Endodermal cell (in vitro differentiated cells): ENCODE measurements at regions not wholly inside any gene's neighbourhood (a gene's known extent, or its start where the extent isn't known, plus 50 kb on each side); places are given as distances from the start of the nearest gene placed in this dataset.

ENCODE experiments used
- DNase-seq: peaks from one replicate; pipeline ENCODE4 v3.0.0-alpha.2; 2017
- H3K27ac ChIP-seq: 2 replicates; pipeline ENCODE4 v1.5.1; 2013; ENCODE audit warnings: mild to moderate bottlenecking, low read depth, low read length, moderate library complexity
- H3K27me3 ChIP-seq: 2 replicates; pipeline ENCODE4 v1.6.1; 2013; ENCODE audit warnings: mild to moderate bottlenecking, low read length, moderate library complexity; ENCODE audit not compliant: insufficient read depth, control insufficient read depth, poor library complexity, severe bottlenecking
- H3K36me3 ChIP-seq: 2 replicates; pipeline ENCODE4 v1.7.0; 2013; ENCODE audit warnings: mild to moderate bottlenecking, low read length, moderate library complexity; ENCODE audit not compliant: control insufficient read depth, insufficient read depth
- H3K4me1 ChIP-seq: one replicate; pipeline ENCODE4 v1.7.0; 2013; ENCODE audit warnings: low read length; ENCODE audit not compliant: control insufficient read depth, insufficient read depth
- H3K4me3 ChIP-seq: 2 replicates; pipeline ENCODE4 v1.5.1; 2013; ENCODE audit warnings: mild to moderate bottlenecking, low read length, moderate library complexity
- H3K9ac ChIP-seq: 2 replicates; pipeline ENCODE4 v1.6.1; 2013; ENCODE audit warnings: mild to moderate bottlenecking, low read length, moderate library complexity; ENCODE audit not compliant: poor library complexity, severe bottlenecking; ENCODE audit errors: extremely low read depth
- H3K9me3 ChIP-seq: 2 replicates; pipeline ENCODE4 v1.6.1; 2013; ENCODE audit warnings: mild to moderate bottlenecking, low read length, moderate library complexity; ENCODE audit not compliant: control insufficient read depth
- H3K27ac Mint-ChIP-seq: 2 replicates; pipeline ENCODE4 v1.8.0; 2020; ENCODE audit warnings: mixed read lengths
- H3K27me3 Mint-ChIP-seq: 2 replicates; pipeline ENCODE4 v1.8.0; 2021; ENCODE audit warnings: mild to moderate bottlenecking, mixed read lengths; ENCODE audit not compliant: insufficient read depth
- H3K36me3 Mint-ChIP-seq: 2 replicates; pipeline ENCODE4 v1.8.0; 2020; ENCODE audit warnings: low read depth, mixed read lengths
- H3K4me1 Mint-ChIP-seq: 2 replicates; pipeline ENCODE4 v1.8.0; 2020; ENCODE audit warnings: mixed read lengths
- H3K4me3 Mint-ChIP-seq: 2 replicates; pipeline ENCODE4 v1.8.0; 2020; ENCODE audit warnings: mild to moderate bottlenecking, moderate library complexity, mixed read lengths
- H3K9me3 Mint-ChIP-seq: 2 replicates; pipeline ENCODE4 v1.8.0; 2020; ENCODE audit warnings: mild to moderate bottlenecking, mixed read lengths
- WGBS, 2 experiments: methylation state at CpG; one replicate each; pipeline versions ENCODE4 v1.1.5 to v1.1.7; 2013; ENCODE audit warnings: missing lambda C conversion rate in 2 of 2, mixed read lengths in 1 of 2; ENCODE audit not compliant: insufficient coverage in 1 of 2, insufficient read length in 1 of 2; 5-methylcytosine and 5-hydroxymethylcytosine counted together
- TF ChIP-seq, protein P1 (sequence below): fragments of 200-600 bp; sonication (generic); conservative IDR thresholded peaks from 2 replicates; pipeline ENCODE4 v1.5.0; 2021; ENCODE audit warnings: antibody characterized with exemption, mild to moderate bottlenecking

DNA sequence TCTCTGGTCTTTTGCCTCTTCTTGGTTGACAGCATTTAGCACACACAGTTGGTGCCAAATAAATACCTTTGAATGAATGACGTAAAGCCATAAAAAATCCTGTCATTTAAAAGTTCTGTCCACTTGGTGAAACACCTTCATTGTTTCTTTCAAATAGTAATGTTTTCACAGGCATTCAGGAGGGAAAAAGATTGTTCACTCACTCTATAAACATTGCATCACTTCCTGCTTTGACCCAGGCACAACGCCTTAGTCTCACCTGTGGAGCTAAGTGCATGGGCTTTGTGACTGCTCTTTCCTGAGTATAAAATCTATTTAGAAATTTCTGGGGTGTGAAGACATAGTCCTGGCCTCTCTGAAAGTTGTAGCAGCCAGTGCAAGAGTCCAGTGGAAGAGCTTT is 88.9 kb upstream of the CXCL14 start:
- Histone ChIP-seq H3K4me1 (no peaks in the 10 kb centered on the region), H3K9me3 (no peaks in the 10 kb centered on the region), H3K9ac (no peak overlapping the region), H3K36me3 (no peaks in the 10 kb centered on the region), H3K4me3 (no peak overlapping the region), H3K27me3 (no peaks in the 10 kb centered on the region), H3K27ac (no peak overlapping the region)
- WGBS, 2 experiments = 82% methylated on average over 2 of the region's 2 CpGs; no CpG with 5 or more reads in 1 of the 2 experiments
- Mint-ChIP-seq H3K9me3 (no peaks in the 10 kb centered on the region), H3K27me3 (peaks cover 5% of the 10 kb centered on the region), H3K27ac (no peak overlapping the region), H3K36me3 (no peaks in the 10 kb centered on the region), H3K4me1 (peaks cover under 1% of the 10 kb centered on the region), H3K4me3 (no peak overlapping the region)
- DNase-seq = no peak
- TF ChIP-seq, protein P1, sequence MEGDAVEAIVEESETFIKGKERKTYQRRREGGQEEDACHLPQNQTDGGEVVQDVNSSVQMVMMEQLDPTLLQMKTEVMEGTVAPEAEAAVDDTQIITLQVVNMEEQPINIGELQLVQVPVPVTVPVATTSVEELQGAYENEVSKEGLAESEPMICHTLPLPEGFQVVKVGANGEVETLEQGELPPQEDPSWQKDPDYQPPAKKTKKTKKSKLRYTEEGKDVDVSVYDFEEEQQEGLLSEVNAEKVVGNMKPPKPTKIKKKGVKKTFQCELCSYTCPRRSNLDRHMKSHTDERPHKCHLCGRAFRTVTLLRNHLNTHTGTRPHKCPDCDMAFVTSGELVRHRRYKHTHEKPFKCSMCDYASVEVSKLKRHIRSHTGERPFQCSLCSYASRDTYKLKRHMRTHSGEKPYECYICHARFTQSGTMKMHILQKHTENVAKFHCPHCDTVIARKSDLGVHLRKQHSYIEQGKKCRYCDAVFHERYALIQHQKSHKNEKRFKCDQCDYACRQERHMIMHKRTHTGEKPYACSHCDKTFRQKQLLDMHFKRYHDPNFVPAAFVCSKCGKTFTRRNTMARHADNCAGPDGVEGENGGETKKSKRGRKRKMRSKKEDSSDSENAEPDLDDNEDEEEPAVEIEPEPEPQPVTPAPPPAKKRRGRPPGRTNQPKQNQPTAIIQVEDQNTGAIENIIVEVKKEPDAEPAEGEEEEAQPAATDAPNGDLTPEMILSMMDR = no peak

DNA sequence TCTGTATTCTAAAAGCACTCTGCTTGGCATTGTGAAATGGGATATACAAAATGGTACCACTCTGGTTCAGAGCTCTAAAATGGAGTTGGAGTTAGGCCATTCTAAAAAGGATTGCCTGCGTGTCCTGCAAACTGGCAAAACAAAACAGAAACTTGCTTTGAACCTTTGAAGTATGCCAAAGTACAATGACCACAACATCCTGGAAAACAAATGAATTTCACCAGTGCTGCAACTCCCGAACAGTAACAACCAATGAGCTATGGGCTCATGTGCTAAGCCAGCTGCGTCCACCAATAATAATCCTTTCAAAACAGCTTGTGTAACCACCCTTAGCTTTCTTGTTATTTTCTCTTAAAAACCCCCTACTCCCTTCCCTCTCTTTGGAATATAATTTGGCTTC is 88.4 kb upstream of the CXCL14 start:
- no peaks in the 10 kb centered on the region for H3K36me3 Mint-ChIP-seq
- DNase-seq = no peak
- H3K9me3 Mint-ChIP-seq = no peaks in the 10 kb centered on the region

DNA sequence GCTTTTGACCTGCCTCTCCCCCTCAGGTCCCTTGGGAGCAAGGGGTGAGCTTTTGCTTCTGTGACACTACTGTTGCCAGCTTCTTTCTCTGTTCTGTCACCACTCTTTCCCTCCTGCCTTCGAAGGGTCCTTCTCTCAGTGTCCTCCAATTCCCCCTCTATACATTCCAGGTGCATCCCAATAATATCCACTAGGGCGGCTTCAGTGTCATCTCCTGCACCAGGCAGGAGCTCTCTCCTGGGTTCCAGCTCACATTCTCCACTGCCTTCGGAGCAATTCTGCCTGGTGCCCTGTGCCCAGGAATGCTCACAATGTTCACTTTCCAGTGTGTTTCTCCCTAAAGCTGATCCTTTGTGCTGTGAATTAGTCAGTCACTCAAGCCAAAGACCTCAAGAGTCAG is 83.9 kb upstream of the CXCL14 start:
- DNase-seq = peak; percentile 62
- no peaks in the 10 kb centered on the region for H3K4me1 ChIP-seq
- Mint-ChIP-seq H3K4me3 (no peak overlapping the region), H3K9me3 (peaks cover 13% of the 10 kb centered on the region), H3K27ac (no peak overlapping the region), H3K27me3 (peaks cover 8% of the 10 kb centered on the region), H3K36me3 (no peaks in the 10 kb centered on the region), H3K4me1 (peaks cover 10% of the 10 kb centered on the region)
- 76 to 88% methylated on average over 3 of the region's 3 CpGs for WGBS, 2 experiments
- peaks cover 6% of the 10 kb centered on the region for H3K9me3 ChIP-seq
- H3K27ac ChIP-seq = no peak overlapping the region
- TF ChIP-seq, protein P1 = peak; percentile 61
- H3K27me3 ChIP-seq = no peaks in the 10 kb centered on the region
- no peak overlapping the region for H3K9ac ChIP-seq
- H3K36me3 ChIP-seq = no peaks in the 10 kb centered on the region
- H3K4me3 ChIP-seq = no peak overlapping the region

More for the DNA sequence above, 88.4 kb upstream of the CXCL14 start:
- H3K27me3 Mint-ChIP-seq = peaks cover 7% of the 10 kb centered on the region
- no peaks in the 10 kb centered on the region for H3K4me1 ChIP-seq
- H3K27ac Mint-ChIP-seq = no peak overlapping the region
- no peak overlapping the region for H3K9ac ChIP-seq
- no peak overlapping the region for H3K4me3 Mint-ChIP-seq
- 87 to 91% methylated on average over 3 of the region's 3 CpGs for WGBS, 2 experiments
- H3K9me3 ChIP-seq = no peaks in the 10 kb centered on the region
- peaks cover 4% of the 10 kb centered on the region for H3K4me1 Mint-ChIP-seq
- H3K36me3 ChIP-seq = no peaks in the 10 kb centered on the region
- H3K27me3 ChIP-seq = no peaks in the 10 kb centered on the region
- no peak overlapping the region for H3K27ac ChIP-seq
- H3K4me3 ChIP-seq = no peak overlapping the region
- TF ChIP-seq, protein P1 = no peak
